K562 (cell line): ENCODE measurements at regions not wholly inside any gene's neighbourhood (a gene's known extent, or its start where the extent isn't known, plus 50 kb on each side); places are given as distances from the start of the nearest gene placed in this dataset.
"Not testable (repeated sequence)": the region's sequence is repeated elsewhere in the genome, so short reads cannot be mapped to it uniquely, and the experiment has no call there.

Source experiments
- ATAC-seq: fragments of 200-7000 bp; cut with Tn5 transposase; 3 replicates; pipeline ENCODE4 v1.9.1; 2020; ENCODE audit warnings: moderate library complexity
- BruUV-seq: library from RNA; stranded (reverse); fragments of 400-500 nt; replicated peaks from 2 replicates; lab custom pipeline; 2021; lab: Mats Ljungman, UMichigan
- CTCF ChIA-PET: fragments of 300-600 bp; formaldehyde crosslinking; extraction: SDS; loops from one replicate; lab custom pipeline; 2021; ENCODE audit warnings: low intra/inter-chr PET ratio; lab: Yijun Ruan, JAX
- POLR2A ChIA-PET: fragments of 300-600, 350-650 bp; sonication (Branson Sonifier 250); formaldehyde crosslinking; extraction: SDS; loops from one replicate; lab custom pipeline; 2021; ENCODE audit warnings: antibody characterized with exemption, inconsistent platforms; lab: Yijun Ruan, JAX
- DNase-seq, 4 experiments: peaks; one replicate each; pipeline versions ENCODE4 v3.0.0 to v3.0.0-alpha.2; 2011 to 2018; ENCODE audit warnings: low spot score in 3 of 4, mixed read lengths in 3 of 4; ENCODE audit errors: extremely low read depth in 1 of 4
- FAIRE-seq: peaks from 2 replicates; lab custom pipeline; 2011; peaks lifted over from hg19 to GRCh38; lab: Jason Lieb, UNC
- H2AFZ ChIP-seq: 2 replicates; pipeline ENCODE4 v1.6.0; 2011; ENCODE audit warnings: low read depth, low read length, control low read depth, inconsistent platforms
- H3K27ac ChIP-seq: fragments of 200-600 bp; 3 replicates; pipeline ENCODE4 v1.8.0; 2011; ENCODE audit warnings: low read depth, mild to moderate bottlenecking, control low read depth, inconsistent platforms, low read length, moderate library complexity, mixed read lengths; ENCODE audit errors: extremely low read depth
- H3K27me3 ChIP-seq, 2 experiments: fragments of 300-600 bp in 1 of 2; 2 replicates in 1 of 2; 3 replicates in 1 of 2; pipeline versions ENCODE4 v1.6.0 to v1.8.0; 2011; ENCODE audit warnings: inconsistent platforms in 2 of 2, low read length in 2 of 2, mild to moderate bottlenecking in 1 of 2, mixed read lengths in 1 of 2, moderate library complexity in 1 of 2; ENCODE audit not compliant: control insufficient read depth in 2 of 2, insufficient read depth in 2 of 2
- H3K36me3 ChIP-seq: fragments of 300-600 bp; 3 replicates; pipeline ENCODE4 v1.8.0; 2011; ENCODE audit warnings: mild to moderate bottlenecking, low read length, inconsistent platforms; ENCODE audit not compliant: control insufficient read depth, insufficient read depth
- H3K4me1 ChIP-seq, 2 experiments: fragments of 200-600 bp in 1 of 2; replicated peaks in 1 of 2; 2 replicates in 1 of 2; 3 replicates in 1 of 2; pipeline versions ENCODE4 v1.5.1 to v1.8.0; 2011; ENCODE audit warnings: inconsistent platforms in 2 of 2, low read length in 2 of 2, mild to moderate bottlenecking in 1 of 2, mixed read lengths in 1 of 2, moderate library complexity in 1 of 2; ENCODE audit not compliant: control insufficient read depth in 2 of 2, insufficient read depth in 2 of 2
- H3K4me2 ChIP-seq: 2 replicates; pipeline ENCODE4 v1.6.1; 2011; ENCODE audit warnings: low read length, control low read depth, inconsistent platforms, mixed read lengths; ENCODE audit not compliant: insufficient read depth
- H3K4me3 ChIP-seq: fragments of 200-600 bp; sonication (generic), shearing (Covaris generic); 2 replicates; pipeline ENCODE4 v1.5.1; 2016; ENCODE audit warnings: control low read depth, inconsistent platforms
- H3K79me2 ChIP-seq: fragments of 200-600 bp; 3 replicates; pipeline ENCODE4 v1.8.0; 2011; ENCODE audit warnings: low read length, inconsistent platforms; ENCODE audit not compliant: control insufficient read depth, insufficient read depth
- H3K9ac ChIP-seq, 2 experiments: 2 replicates each; pipeline versions ENCODE4 v1.6.0 to v1.6.1; 2011; ENCODE audit warnings: low read depth in 2 of 2, low read length in 2 of 2, control low read depth in 1 of 2, inconsistent platforms in 1 of 2, mild to moderate bottlenecking in 1 of 2, mixed read lengths in 1 of 2; ENCODE audit not compliant: insufficient read depth in 1 of 2
- H3K9me1 ChIP-seq: one replicate; pipeline ENCODE4 v1.6.0; 2011; ENCODE audit warnings: inconsistent platforms, mild to moderate bottlenecking, low read length, moderate library complexity; ENCODE audit not compliant: control insufficient read depth, insufficient read depth
- H3K9me3 ChIP-seq: replicated peaks from 2 replicates; pipeline ENCODE4 v1.5.1; 2011; ENCODE audit warnings: low read depth, low read length, inconsistent platforms; ENCODE audit not compliant: control insufficient read depth, insufficient read depth
- H4K20me1 ChIP-seq: replicated peaks from 2 replicates; pipeline ENCODE4 v1.6.1; 2011; ENCODE audit warnings: low read length, inconsistent platforms, mixed read lengths; ENCODE audit not compliant: control insufficient read depth, insufficient read depth
- EP300 ChIP-seq: IDR thresholded peaks from 2 replicates; pipeline ENCODE4 v1.6.1; 2012; ENCODE audit warnings: low read length, improper control_type of control experiment
- RAD21 ChIP-seq, 2 experiments: fragments of 250-450 bp in 1 of 2; fragments of 450-650 bp in 1 of 2; sonication (Bioruptor Pico) in 1 of 2; formaldehyde crosslinking in 1 of 2; IDR thresholded peaks in 1 of 2; conservative IDR thresholded peaks in 1 of 2; 2 replicates each; pipeline versions ENCODE4 v1.4.0 to v1.8.0; 2020 to 2022; ENCODE audit warnings: mild to moderate bottlenecking in 2 of 2, moderate library complexity in 1 of 2
- WGBS: fragments of 100-300 bp; shearing (Covaris generic); methylation state at CpG from one replicate; pipeline ENCODE4 v1.1.6; 2016; ENCODE audit warnings: low coverage, mixed read lengths; ENCODE audit not compliant: insufficient coverage; ENCODE audit errors: missing lambda C conversion rate; 5-methylcytosine and 5-hydroxymethylcytosine counted together
- in situ Hi-C: fragments of 300-500 bp; cut with MboI; formaldehyde crosslinking; loops from 4 replicates; pipeline ENCODE4 v1.15.0; 2018; ENCODE audit warnings: inconsistent platforms, mixed read lengths
- intact Hi-C: fragments of 100-400 bp; cut with micrococcal nuclease; formaldehyde crosslinking; loops from 2 replicates; pipeline ENCODE4 v1.14.2; 2022

- Histone ChIP-seq H3K9me3 (no peaks in the 10 kb centered on the region), H3K9me1 (no peaks in the 10 kb centered on the region), H4K20me1 (no peaks in the 10 kb centered on the region), H3K27me3 (no peaks in the 10 kb centered on the region), H3K4me1 (no peaks in the 10 kb centered on the region), H3K4me2 (no peak overlapping the region), H3K27ac (no peak overlapping the region), H3K4me3 (no peak overlapping the region), H3K9ac (no peak overlapping the region), H3K79me2 (no peaks in the 10 kb centered on the region), H2AFZ (no peak overlapping the region), H3K36me3 (no peaks in the 10 kb centered on the region)
- no peak for ATAC-seq
- 0% methylated on average over 4 of the region's 4 CpGs for WGBS
- ChIA-PET CTCF (no interaction called here), POLR2A (no interaction called here)
- DNase-seq: no peak
- intact Hi-C loops (no loop called here), in situ Hi-C loops (no loop called here)
- no peak for FAIRE-seq
- 0 out of 4 replicates have a peak, but pooled peaks of 1 of the 2 experiments have one; percentile 25 for TF ChIP-seq RAD21 (CRISPR knock-in tag; conservative IDR thresholded peaks at IDR 0.05 in 1 of 2, IDR thresholded peaks at IDR 0.05 in 1 of 2)
- no peak for TF ChIP-seq EP300
- no TSS peak for BruUV-seq
Measured at GRCh38 chr4:162852642-162853041, 314.0 kb downstream of the NAF1 start.

GRCh38 chr4:162851241-162851758, 315.4 kb downstream of the NAF1 start:
- BruUV-seq, H3K9ac ChIP-seq, H3K27me3 ChIP-seq, H3K4me2 ChIP-seq, intact Hi-C loops, in situ Hi-C loops, H3K27ac ChIP-seq, H3K79me2 ChIP-seq, CTCF ChIA-PET, H4K20me1 ChIP-seq, H3K9me1 ChIP-seq, DNase-seq, POLR2A ChIA-PET, FAIRE-seq, H3K36me3 ChIP-seq, H3K4me1 ChIP-seq, H3K4me3 ChIP-seq, H2AFZ ChIP-seq, ATAC-seq, H3K9me3 ChIP-seq: not testable (repeated sequence)
- 12% methylated on average over 6 of the region's 6 CpGs for WGBS
